Stimulated activated CD8-positive, alpha-beta memory T cell treated with anti-CD3 and anti-CD28 coated beads, Interleukin-12 subunit alpha, Interleukin-12 subunit beta, amount 100 ng/mL, for 1 hour (primary cell): ENCODE measurements at regions not wholly inside any gene's neighbourhood (a gene's known extent, or its start where the extent isn't known, plus 50 kb on each side); places are given as distances from the start of the nearest gene placed in this dataset.
"Not testable (repeated sequence)": the region's sequence is repeated elsewhere in the genome, so short reads cannot be mapped to it uniquely, and the experiment has no call there.

Experiments used
- DNase-seq: peaks from one replicate; pipeline ENCODE4 v3.0.0-alpha.2; 2020; ENCODE audit warnings: low read depth

DNA sequence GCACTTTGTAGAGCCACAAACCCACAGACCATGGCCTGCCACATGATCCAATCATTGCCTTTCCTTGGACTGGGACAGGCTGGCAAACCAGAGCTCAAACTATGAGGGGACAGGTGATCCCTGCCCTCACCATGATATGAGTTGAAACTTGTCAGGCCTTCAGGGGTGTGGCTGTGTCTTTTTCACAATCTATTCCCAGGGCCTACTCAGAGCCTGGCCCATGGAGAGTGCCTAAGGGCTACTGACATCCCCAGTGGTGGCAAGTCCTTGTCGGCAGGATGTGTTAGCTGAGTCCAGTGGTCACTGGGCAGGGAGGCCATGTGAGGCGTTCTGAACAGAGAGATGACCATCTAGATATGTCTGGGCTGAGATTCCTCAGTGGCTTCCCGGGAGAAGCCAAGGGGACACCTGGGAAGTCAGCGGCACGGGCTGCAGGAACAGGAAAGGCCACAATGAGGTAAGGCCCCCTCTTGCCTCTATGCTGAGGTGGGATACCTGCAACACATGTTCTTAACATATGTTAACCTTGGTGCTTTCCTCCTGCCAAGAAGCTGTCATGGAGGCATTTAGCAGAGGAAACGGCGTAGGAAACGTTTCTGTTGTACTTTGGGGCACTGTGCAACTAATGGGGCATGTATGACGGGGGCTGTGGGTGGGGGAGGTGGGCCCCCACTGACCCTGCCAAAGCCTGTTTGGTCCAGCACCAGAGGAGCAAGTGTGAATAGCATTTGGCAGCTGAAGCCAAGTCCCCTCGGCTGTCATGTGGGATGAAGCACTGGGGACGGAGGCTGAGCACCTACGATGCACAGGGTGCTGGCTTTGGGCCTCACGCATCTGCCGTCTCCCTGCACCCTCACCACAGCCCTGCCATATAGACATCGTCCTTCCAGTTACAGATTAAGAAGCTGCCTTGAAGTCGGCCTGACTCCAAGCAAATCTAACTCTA, 384.0 kb downstream of the RPS24 start:
- no peak for DNase-seq

DNA sequence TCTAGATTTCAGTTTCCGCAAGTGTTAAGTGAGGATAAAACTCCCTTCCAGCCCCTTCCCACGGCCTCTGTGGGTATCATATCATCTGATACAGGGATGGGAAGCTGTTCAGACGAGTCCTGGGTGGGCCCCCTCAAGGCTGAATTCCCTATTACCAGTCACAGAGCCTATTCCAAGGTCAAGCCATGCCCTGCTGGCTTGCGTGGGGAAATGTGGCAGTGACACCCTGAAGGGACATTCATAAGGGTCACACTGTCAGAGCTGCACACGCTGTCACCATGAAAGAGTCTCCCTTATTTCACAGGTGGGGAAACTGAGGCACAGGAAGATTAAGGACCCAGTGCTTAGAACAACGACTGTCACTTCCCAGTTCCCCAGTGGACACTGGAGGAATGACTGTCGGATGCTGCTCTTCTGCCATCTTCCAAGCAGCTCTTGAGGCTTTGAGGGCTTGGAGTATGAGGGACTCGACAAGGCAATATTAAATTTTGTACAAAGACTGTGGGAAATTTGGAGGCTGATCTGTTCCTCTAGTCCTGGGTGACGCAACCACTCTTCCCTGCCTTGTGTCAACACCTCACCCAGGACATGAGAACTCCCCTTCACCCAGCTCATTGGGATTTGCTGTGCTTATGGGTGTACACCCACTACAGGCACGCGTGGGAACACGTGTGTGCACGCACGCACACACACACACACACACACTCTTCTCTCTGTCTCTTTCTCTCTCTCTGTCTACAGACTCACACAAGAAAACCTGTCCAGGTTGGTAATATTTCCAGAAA, 386.0 kb downstream of the RPS24 start:
- no peak for DNase-seq

DNA sequence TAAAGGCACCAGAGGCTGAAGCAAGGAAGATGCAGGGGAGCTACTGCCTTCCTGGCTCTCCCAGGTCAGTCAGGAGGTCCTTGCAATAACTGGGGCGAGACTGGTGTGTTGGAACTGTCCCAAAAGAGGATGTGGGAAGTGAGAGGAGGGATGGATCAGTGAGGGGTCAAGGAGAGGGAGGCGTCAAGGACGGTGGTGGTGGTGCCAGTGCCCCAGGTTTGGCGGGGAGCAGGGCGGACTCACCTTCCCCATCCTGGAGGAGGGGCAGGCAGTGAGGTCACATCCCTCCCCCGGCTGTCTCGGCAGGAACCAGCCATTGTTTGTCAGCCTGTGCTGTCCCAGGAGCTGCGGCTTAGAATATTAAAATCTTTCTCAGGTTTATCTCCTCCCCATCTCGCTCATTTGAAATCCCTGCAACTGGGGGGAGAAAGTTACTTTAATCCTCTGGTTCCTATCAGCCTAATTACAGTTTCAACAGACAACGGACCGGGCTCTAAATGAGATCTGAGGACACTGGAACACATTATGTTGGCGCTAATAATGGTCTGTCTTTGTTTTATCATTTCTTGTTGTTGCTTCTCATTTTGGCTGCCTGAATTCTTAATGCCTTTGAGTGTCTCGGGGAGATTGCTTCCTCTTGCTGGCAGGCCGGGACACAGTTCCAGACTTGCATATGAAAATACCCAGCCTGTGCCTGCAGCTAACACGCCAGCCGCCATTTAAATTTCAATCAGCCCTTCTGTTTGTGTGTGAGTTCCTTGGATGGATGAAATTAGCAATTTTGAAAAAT, 387.5 kb downstream of the RPS24 start:
- no peak for DNase-seq

DNA sequence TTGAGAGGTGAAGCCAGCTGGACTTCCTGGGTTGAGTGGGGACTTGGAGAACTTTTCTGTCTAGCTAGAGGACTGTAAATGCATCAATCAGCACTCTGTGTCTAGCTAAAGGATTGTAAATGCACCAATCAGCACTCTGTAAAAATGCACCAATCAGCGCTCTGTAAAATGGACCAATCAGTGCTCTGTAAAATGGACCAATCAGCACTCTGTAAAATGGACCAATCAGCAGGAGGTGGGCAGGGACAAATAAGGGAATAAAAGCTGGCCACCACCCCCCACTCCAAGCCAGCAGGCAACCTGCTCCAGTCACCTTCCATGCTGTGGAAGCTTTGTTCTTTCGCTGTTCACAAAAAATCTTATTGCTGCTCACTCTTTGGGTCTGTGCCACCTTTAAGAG, 390.4 kb downstream of the RPS24 start:
- DNase-seq, result not testable (repeated sequence)

DNA sequence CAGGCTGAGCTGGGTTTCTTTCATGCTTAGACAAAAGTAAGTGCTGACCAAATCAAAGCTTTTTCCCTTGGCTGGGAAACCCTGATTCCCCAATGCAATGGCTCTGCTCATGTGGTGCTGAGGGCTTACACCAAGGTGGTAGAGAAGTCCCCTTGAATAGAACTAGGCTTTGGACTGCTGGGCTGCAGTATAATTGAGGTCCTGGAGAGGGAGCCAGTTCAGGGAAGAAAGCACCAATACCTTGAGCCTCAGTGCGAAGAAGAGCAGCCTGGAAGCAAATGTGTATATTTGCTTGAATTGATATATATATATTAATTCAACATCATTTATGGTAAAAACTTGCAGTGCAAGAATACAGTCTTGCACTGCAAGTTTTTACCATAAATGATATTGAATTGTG, 391.1 kb downstream of the RPS24 start:
- no peak for DNase-seq

DNA sequence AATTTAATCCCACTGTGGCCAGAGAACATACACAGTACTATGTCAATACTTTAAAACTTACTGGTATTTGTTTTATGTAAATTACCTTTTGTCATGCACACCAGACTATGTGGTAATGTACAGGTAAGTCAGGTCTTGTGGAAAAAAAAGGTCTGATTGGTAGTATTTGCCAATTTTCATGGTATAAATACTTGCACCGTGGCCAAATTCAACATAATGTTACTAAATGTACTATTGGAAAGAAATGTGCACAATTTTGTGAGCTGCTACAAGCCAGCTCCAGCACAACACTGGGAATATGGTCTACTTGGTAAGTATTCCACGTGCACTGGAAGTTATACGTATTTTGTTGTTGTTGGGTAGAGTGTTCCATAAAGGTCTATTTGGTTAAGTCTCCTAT, 392.5 kb downstream of the RPS24 start:
- no peak for DNase-seq

DNA sequence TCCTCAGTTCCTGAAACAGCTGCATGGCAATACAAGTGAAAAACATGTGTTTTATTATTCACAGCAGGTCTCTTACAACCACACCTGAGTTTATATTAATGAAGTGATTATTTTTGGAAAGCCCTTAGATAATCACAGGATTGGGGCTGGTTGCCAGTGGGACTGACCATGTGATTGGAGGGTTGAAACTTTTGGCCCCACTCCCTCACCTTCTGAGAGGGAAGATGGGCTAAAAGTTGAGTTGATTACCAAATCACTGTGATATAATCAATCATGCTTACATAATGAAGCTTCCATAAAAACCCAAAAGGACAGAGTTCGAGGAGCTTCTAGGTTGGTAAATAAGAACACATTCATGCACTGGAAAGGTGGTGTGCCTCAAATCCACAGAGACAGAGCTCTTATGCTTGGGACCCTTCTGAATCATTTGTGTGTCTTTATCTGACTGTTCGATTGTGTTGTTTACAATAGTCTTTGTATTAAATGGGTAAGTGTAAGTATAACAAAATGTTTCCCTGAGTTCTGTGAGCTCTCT, 393.9 kb downstream of the RPS24 start:
- DNase-seq, result no peak

DNA sequence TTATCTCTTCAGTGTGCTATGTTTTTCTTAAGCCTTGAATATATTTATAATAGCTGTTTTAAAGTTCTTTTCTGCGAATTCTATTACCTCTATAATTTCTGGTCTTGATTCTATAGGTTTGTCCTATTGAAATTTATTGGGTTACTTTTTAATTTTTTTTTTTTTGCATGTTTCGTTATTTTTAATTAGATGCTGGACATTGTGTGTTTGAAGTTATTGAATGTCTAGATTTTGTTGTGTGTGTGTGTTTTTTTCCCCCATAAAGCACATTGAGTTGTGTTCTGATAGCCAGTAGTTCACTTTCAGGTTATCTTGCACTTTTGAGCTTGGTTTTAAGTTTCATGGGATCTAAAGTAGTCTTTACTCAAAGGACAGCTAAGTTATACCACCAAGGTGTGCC, 394.9 kb downstream of the RPS24 start:
- DNase-seq, result no peak

DNA sequence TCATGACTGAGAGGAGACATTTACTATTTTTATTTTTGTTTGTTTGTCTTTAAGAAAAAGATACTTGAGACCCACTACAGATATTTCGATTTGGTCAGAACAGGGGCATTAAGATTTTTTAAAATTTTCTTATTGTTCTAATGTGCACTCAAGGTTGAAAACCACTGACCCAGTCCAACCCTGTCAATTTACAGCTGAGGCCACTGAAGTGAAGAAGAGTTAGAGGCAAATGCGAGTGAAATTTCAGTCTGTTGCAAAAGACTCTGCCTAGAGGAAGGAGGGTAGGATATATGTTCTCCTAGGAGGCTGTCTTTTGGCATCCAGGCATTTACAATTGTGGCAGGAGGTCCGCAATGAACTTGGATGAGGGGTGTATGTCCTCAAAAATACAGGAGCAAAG, 396.3 kb downstream of the RPS24 start:
- no peak for DNase-seq

DNA sequence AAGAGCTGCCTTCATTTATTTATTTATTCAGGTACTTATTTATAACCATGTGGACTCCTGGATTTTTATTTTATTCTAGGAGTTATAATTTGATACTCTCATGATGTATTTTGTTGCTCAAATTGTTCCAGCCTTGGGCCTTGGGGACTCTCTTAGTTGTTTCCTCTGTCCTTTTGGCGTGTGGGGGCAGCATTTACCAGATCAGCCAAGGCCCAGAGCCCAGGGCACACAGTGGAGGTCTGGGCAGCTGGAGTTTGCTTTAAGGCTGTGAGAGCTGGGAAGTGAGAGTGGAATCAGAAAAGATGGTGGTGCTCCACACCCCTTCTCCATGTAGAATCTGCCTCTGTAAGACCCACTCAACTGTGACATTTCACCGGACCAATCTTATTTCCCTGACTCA, 398.9 kb downstream of the RPS24 start:
- no peak for DNase-seq

DNA sequence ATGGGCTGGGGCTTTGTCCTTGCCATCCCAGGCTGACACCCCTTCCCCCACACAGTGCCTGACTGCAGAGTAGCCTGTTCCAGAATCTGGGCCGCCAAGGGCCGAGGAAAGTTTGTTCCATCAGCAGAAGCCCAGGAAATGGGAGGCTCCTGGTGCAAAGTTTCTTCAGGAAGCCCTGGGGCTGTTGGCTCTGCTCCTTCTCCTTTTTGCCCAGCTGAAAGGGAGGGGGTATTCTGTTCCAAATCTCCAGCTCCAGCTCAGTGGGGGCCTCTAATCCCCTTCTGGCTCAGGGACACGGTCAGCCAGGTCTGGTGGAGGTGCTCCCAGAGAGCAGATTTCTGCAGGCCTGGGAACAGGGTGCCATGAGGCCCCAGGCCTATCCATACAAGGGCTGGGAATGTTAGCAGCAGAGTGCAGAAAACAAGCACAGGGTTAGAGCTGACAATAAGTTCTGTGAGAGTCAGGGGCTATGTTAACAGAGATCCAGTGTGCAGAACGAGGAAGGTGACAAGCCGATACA, 399.5 kb downstream of the RPS24 start:
- no peak for DNase-seq

DNA sequence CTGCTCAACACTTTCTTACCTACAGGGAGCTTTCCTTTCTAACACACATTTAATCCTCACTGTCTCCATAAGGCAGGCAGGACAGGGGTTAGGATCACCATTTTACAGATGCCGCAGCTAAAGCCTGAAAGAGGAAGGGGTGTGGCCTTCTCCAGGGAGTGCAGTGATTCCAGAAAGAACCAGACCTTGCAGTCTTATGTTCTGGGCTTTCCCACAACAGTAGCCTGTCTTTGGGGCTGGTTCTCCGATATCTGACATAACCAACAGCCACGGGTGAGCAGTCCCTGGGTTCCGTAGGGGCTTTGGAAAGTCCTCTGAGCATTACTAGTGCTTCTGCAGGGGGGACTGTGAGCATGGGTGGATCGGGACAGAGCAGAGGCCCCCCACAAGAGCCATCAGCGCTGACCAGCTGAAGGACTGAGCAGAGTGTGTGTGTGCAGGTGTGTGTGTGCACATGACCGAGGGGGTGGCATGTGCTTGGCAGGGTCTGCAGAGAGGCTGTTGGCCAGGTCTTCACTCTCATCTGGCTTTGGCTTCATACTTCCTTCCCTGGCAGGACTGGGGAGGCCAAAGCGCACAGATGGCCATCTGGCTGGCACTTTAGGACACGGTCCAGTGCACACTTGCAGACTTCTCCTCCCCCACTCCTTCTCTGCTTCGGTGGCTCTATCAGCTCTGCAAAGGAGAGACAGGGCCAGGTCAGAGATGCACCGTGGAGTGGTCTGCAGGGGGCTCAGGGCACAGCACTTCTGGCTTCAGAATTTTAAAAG, 400.3 kb downstream of the RPS24 start:
- no peak for DNase-seq

DNA sequence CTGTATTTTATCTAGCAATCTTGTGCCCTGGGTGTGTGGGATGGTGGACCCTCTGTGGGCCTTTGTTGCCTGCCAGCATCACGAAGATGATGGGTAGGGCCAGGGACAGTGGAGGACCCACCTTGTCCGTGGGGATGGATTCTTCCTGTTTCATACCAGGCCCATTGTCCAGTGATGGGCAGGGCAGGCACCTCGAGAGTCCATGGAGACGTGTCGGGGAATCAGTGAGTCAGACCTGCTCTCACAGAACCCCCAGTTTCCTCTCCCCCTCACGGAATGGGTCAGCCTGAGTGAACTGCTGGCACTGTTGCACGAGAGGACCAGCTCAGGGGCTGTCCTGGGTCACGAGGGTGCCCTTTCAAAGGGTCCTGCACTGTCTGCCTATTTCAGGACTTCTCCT, 401.2 kb downstream of the RPS24 start:
- DNase-seq, result no peak

DNA sequence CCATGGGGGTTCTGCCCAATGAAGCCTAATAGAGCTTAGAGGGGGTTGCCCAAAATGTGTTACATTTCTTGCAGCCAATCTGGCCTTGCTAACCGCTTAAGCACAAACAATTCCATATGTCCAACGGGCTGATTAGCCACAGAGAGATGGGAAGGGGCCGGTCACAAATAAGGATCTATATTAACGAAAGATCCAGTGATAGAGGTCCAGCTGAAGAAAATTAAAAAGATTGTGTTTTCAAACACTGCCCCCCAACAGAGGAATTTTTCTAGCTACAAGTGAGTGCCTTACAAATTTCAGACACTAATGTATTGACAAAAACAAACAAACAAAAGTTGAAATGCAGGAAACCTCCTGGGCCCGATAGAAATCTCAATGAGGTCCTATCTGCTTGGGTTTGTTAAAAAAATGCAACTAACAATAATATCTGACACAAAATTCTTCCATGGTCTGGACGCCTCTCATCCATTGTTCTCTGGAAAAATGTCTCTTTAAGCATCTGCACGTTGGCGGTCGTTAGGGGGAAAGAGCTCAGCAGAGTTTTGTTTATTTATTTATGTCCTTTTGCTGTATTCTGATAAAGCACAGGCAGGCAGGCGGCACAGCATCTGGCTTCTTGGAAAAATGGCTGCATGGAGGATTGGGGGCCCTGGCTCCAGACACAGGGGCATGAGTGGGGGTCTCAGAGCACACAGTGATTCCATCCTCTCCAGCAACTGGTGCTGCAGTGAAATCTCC, 402.0 kb downstream of the RPS24 start:
- no peak for DNase-seq

DNA sequence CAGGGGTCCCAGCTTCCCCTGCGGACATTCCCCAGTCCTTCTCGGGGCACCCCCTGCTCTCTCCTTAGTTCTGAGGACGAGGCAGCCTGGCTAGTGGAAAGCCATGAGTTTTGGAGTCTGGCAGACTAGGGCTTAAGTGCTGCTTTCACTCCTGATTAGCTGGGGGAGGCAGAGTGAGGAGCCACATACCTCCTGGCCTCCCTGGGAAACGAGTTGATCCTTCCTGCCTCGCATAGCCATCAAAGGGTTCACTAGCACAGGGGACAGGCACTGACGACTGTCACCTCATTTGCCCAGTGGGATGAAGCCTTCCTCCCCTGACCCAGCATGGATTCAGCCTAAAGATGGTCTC, 402.5 kb downstream of the RPS24 start:
- no peak for DNase-seq

DNA sequence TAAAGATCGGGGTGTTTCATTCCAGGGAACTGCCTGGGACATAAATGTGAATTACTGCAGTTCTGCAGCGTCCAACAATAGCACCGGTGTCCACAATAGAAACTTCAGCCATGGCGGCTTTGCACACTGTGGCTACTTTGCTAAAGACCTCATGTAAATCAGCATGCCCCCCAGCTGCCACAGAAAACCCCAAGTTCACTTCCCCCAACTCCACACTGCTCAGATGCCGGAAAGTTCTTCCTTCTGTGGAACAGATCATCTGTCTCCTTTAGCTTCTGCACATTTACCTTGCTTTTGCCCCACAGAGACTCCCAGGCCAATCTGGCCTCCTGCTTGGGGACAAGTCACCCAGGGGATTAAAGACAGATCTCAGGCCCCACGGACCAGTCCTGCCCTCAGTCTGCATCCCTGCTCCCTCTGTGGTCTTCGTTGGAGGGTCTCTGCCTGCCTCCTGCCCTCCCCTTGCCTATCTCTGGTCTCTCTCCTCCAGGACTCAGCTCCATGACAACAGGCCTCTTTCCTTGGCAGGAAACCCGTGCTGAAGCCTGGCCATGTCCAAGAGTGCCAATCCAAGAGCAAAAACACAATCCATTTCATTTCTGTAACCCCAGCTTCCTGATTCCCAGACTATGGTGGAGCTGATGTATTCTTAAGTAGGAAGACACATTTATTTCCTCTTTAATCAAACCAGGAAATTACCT, 403.2 kb downstream of the RPS24 start:
- DNase-seq, result no peak

DNA sequence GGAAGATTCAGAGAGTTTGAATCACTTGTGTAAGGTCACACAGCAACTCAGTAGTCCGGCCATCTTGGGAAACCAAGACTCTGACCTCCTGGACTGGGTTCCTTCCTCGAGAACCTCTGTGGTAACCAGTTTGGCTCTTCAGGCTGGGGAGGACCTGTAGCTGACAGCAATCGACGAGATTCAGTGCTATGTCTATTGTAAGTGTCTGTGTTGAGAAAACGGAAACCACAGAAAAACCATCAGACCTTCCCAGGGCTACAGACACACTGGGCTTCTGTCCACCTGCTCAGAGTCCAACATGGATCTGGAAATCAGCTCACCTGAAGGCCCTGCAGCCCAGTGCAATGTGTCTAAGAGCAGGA, 403.7 kb downstream of the RPS24 start:
- DNase-seq, result no peak

DNA sequence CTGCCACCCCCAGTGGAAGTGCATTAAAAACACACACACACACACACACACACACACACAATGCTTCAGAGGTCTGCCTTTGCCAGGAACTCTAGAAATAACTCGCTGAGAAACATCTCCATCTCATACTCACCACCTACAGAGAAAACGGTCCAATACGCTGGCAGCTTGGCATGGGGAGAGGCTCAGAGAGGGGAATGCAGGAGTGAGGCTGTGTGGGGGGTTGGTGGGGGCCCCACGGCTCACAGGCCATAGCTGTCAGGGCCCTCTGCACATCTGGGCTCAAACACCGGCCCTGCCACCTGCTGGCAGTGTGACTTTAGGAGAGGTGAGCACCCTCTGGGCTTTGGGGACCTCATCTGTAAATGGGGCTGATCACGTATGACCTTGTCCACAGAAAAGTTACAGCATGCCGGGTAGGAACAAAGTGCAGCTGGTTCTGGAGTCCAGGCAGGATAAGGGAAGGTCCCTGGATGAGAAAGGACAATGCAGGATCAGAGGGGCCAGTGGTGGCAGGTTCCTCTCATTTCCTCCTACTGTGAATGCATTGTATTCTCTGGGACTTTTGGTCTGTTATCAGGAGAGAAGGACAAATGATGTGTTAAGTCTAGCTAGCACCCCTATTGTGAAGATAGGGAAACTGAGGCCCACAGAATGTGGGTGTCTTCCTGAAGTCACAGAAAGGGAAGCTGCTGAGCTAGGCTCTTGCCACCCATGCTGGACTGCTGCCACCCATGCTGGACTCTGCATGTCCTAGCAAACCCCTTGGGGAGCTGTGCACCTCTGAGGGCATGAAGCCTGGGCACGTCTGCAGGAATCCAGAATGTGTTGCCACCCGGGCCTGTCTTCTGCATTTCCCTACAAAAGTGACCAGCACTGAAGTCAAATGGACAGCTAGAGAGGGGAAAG, 404.6 kb downstream of the RPS24 start:
- no peak for DNase-seq
